Astrocyte of the spinal cord (primary cell): ENCODE measurements at regions not wholly inside any gene's neighbourhood (a gene's known extent, or its start where the extent isn't known, plus 50 kb on each side); places are given as distances from the start of the nearest gene placed in this dataset.
"Not testable (repeated sequence)": the region's sequence is repeated elsewhere in the genome, so short reads cannot be mapped to it uniquely, and the experiment has no call there.

Experiments used
- DNase-seq: peaks from one replicate; pipeline ENCODE4 v3.0.0; 2011; ENCODE audit warnings: low read depth, low spot score
- H3K4me3 ChIP-seq: 2 replicates; pipeline ENCODE4 v1.5.1; 2011; ENCODE audit warnings: low read depth, mild to moderate bottlenecking, low read length, moderate library complexity
- in situ Hi-C: cut with HindIII; loops from 2 replicates; pipeline ENCODE4 v1.10.0; 2017; ENCODE audit warnings: low sequenced_read_pairs
- TF ChIP-seq, protein P1 (sequence below): IDR thresholded peaks from 2 replicates; pipeline ENCODE4 v1.5.1; 2012; ENCODE audit warnings: low read depth, mild to moderate bottlenecking, low read length, inconsistent platforms

DNA sequence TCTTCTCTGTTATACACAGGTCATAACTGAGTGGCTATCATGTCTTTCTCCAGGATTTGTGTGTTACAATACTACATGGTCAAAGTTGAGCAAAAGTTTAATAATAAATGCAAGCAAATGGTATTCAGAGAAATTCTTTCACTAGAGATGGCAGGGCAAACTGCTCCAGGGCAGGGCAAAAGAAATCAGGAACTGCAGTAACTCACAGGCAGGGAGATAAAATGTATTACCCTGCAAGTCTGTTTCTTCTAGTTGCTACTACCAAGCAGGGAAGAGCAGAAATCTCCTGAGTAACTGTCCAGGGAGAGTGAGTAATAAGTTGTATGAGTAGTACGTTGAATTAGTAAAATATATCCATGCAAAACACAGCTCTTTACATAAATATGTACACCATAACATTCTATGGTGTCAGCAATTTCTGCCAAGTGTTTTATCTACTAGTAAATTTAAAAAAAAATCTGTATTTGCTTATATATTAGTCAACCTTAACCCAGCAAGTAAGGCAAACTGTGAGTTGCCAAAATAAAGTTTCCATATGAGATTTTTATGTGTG lies 404.1 kb downstream of the ZEB2 start:
- in situ Hi-C loops: no loop called here
- TF ChIP-seq, protein P1, sequence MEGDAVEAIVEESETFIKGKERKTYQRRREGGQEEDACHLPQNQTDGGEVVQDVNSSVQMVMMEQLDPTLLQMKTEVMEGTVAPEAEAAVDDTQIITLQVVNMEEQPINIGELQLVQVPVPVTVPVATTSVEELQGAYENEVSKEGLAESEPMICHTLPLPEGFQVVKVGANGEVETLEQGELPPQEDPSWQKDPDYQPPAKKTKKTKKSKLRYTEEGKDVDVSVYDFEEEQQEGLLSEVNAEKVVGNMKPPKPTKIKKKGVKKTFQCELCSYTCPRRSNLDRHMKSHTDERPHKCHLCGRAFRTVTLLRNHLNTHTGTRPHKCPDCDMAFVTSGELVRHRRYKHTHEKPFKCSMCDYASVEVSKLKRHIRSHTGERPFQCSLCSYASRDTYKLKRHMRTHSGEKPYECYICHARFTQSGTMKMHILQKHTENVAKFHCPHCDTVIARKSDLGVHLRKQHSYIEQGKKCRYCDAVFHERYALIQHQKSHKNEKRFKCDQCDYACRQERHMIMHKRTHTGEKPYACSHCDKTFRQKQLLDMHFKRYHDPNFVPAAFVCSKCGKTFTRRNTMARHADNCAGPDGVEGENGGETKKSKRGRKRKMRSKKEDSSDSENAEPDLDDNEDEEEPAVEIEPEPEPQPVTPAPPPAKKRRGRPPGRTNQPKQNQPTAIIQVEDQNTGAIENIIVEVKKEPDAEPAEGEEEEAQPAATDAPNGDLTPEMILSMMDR: no peak
- no peak overlapping the region for H3K4me3 ChIP-seq
- no peak for DNase-seq

DNA sequence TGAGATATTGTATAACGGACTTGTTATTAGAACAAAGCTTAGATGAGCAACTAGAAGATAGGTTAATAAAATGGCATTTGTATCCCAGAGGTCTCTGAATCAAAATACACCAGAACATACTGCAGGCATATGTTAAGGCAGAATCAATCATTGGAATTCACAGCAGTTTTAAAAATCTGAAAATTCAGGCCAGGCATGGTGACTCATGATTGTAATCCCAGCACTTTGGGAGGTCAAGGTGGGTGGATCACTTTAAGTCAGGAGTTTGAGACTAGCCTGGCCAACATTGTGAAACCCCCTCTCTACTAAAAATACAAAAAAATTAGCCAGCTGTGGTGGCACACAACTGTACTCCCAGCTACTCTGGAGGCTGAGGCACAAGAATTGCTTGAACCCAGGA lies 405.2 kb downstream of the ZEB2 start:
- H3K4me3 ChIP-seq: no peak overlapping the region
- in situ Hi-C loops: no loop called here
- TF ChIP-seq, protein P1: no peak
- DNase-seq: no peak

DNA sequence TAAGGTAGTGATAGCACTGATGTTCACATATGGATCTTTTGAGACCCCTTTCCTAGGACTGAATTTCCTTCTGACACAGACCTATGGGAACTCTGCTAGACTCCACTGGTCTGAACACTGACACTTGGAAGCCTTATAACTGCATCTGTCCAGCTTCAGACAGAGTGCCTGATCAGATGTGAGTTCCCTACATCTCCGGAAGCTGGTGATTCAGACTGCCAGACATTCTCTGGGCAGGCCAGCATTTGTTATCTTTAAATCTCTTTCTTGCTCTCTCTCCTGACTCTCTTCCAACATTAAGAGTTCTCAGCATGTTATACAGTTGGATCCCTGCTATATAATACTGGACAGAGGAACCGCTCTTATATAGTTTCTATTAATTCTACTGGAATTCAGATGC lies 408.5 kb downstream of the ZEB2 start:
- H3K4me3 ChIP-seq: no peak overlapping the region
- in situ Hi-C loops: no loop called here
- TF ChIP-seq, protein P1: no peak
- DNase-seq: peak; percentile 87

DNA sequence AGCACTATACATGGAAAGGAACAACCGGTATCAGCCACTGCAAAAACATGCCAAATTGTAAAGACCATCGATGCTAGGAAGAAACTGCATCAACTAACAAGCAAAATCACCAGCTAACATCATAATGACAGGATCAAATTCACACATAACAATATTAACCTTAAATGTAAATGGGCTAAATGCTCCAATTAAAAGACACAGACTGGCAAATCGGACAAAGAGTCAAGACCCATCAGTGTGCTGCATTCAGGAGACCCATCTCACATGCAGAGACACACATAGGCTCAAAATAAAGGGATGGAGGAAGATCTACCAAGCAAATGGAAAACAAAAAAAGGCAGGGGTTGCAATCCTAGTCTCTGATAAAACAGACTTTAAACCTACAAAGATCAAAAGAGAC lies 413.8 kb downstream of the ZEB2 start:
- DNase-seq, H3K4me3 ChIP-seq, in situ Hi-C loops: not testable (repeated sequence)

DNA sequence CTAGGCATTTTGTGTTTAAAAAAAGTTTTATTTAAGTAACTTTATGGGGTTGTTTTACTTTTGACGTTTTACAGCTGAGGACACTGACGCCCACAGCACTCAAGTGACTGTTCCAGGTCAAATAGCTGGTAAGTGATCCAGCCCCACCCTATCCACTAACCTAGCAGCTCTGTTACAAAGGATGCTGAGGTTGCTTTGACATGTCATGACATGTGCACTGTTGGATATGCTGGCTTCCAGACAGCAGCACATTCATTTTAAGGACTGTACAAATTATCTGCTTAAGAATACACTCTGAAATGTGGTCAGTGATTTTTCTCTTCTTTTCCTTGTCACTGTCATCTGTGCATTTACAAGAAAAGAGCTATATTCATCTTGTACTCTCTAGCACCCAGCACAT lies 417.5 kb downstream of the ZEB2 start:
- TF ChIP-seq, protein P1: no peak
- in situ Hi-C loops: no loop called here

DNA sequence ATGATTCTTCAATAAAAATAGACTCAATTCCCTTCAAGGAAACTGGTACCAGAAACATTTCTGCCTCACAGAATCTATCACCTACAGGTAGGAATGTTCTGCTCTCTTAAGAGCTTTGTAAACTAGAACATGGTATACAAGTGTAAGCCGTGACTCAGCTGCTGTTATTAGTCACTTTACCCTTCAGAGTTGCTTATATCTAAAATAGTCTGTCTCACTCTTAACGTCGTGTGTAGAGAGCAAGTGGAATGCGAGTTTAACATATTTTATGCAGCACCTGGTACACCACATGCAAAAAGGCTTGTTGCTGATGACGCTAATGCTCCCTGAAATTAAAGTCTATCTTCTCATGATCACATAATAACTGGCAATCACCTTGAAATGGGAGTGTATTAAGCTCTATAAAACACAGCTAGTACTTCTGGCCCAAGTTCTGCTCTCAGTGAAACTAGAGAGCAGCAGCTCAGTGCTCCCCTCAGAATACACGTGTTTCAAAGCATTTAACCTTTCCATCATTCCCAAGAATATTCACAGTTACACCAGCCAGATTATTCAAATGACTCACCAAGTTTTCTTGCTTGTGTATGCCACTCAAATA lies 420.0 kb downstream of the ZEB2 start:
- in situ Hi-C loops: no loop called here
- no peak overlapping the region for H3K4me3 ChIP-seq
- DNase-seq: peak; percentile 89
- TF ChIP-seq, protein P1: peak; percentile 39

More for the DNA sequence above, 417.5 kb downstream of the ZEB2 start:
- no peak overlapping the region for H3K4me3 ChIP-seq
- DNase-seq: no peak

DNA sequence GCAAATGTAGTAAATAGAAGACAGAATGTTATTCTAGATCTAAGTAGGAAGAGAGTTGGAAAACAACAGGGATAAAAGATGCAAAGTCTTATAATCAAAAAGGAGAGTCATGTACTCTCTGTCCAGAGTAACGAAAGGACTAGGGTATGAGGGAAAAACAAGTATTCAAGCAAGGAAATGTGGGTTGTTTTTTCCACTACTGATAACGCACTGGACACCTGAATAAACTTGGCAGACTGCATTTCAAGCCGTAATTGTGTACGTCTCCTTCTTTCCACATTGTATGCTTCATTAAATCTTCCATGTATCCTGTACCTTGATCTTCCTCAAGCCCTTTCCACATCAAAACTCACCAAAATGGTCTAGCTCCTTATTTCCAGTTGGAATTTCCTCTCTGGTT lies 420.6 kb downstream of the ZEB2 start:
- TF ChIP-seq, protein P1: no peak
- in situ Hi-C loops: no loop called here
- DNase-seq: no peak
- no peak overlapping the region for H3K4me3 ChIP-seq
